GM12891 (cell line): ENCODE measurements at regions not wholly inside any gene's neighbourhood (a gene's known extent, or its start where the extent isn't known, plus 50 kb on each side); places are given as distances from the start of the nearest gene placed in this dataset.

Experiments
- PAX5 ChIP-seq: IDR thresholded peaks from 2 replicates; pipeline ENCODE4 v1.6.1; 2011; ENCODE audit warnings: low read length, moderate library complexity, mild to moderate bottlenecking; ENCODE audit not compliant: insufficient read depth, severe bottlenecking
- POLR2A ChIP-seq: IDR thresholded peaks from 2 replicates; pipeline ENCODE4 v1.6.1; 2011; ENCODE audit warnings: low read depth, low read length, control low read depth
- POLR2AphosphoS5 ChIP-seq: IDR thresholded peaks from 2 replicates; pipeline ENCODE4 v1.6.1; 2011; ENCODE audit warnings: low read depth, low read length, control low read depth
- POU2F2 ChIP-seq: IDR thresholded peaks from 2 replicates; pipeline ENCODE4 v1.6.1; 2011; ENCODE audit warnings: low read depth, mild to moderate bottlenecking, control low read depth, low read length, moderate library complexity
- SPI1 ChIP-seq: IDR thresholded peaks from 2 replicates; pipeline ENCODE4 v1.6.1; 2011; ENCODE audit warnings: low read depth, low read length, control low read depth
- TAF1 ChIP-seq: IDR thresholded peaks from 2 replicates; pipeline ENCODE4 v1.6.1; 2011; ENCODE audit warnings: low read depth, low read length, control low read depth

GRCh38 chr1:185388815-185389214, 71.8 kb upstream of the IVNS1ABP start:
- TF ChIP-seq POLR2AphosphoS5 (no peak), POLR2A (no peak), POU2F2 (no peak), TAF1 (no peak), PAX5 (no peak), SPI1 (no peak)
